Mesothelial cell of epicardium (in vitro differentiated cells): ENCODE measurements at regions not wholly inside any gene's neighbourhood (a gene's known extent, or its start where the extent isn't known, plus 50 kb on each side); places are given as distances from the start of the nearest gene placed in this dataset.
"Not testable (repeated sequence)": the region's sequence is repeated elsewhere in the genome, so short reads cannot be mapped to it uniquely, and the experiment has no call there.

Experiments
- DNase-seq, 2 experiments: peaks; one replicate each; pipeline ENCODE4 v3.0.0; 2021; ENCODE audit warnings: low spot score in 2 of 2; ENCODE audit not compliant: unreplicated experiment in 2 of 2
- H3K27ac Mint-ChIP-seq: 2 replicates; pipeline ENCODE4 v1.8.0; 2021; ENCODE audit warnings: mixed read lengths
- H3K27me3 Mint-ChIP-seq: 2 replicates; pipeline ENCODE4 v1.8.0; 2021; ENCODE audit warnings: low read depth, mixed read lengths
- H3K36me3 Mint-ChIP-seq: 2 replicates; pipeline ENCODE4 v1.8.0; 2021; ENCODE audit warnings: mixed read lengths
- H3K4me1 Mint-ChIP-seq: 2 replicates; pipeline ENCODE4 v1.8.0; 2021; ENCODE audit warnings: mixed read lengths
- H3K4me3 Mint-ChIP-seq: 2 replicates; pipeline ENCODE4 v1.8.0; 2021; ENCODE audit warnings: mild to moderate bottlenecking, moderate library complexity, mixed read lengths
- H3K9me3 Mint-ChIP-seq: 2 replicates; pipeline ENCODE4 v1.8.0; 2021; ENCODE audit warnings: mixed read lengths
- CTCF ChIP-seq: fragments of 200-600 bp; sonication (generic); IDR thresholded peaks from one replicate; pipeline ENCODE4 v1.5.0; 2021; ENCODE audit warnings: antibody characterized with exemption; ENCODE audit not compliant: unreplicated experiment

GRCh38 chr15:101876031-101876430 is 64.0 kb downstream of the OR4F15 start:
- H3K9me3 Mint-ChIP-seq, DNase-seq, H3K27ac Mint-ChIP-seq: not testable (repeated sequence)

GRCh38 chr15:101877649-101878048 is 65.6 kb downstream of the OR4F15 start:
- not testable (repeated sequence) for H3K4me1 Mint-ChIP-seq, H3K9me3 Mint-ChIP-seq, DNase-seq, H3K4me3 Mint-ChIP-seq, H3K27ac Mint-ChIP-seq, H3K36me3 Mint-ChIP-seq
- peaks cover 11% of the 10 kb centered on the region for H3K27me3 Mint-ChIP-seq
- TF ChIP-seq CTCF, result peak; percentile 48

More at GRCh38 chr15:101876031-101876430, 64.0 kb downstream of the OR4F15 start:
- not testable (repeated sequence) for H3K4me3 Mint-ChIP-seq, H3K4me1 Mint-ChIP-seq, H3K36me3 Mint-ChIP-seq, H3K27me3 Mint-ChIP-seq

GRCh38 chr15:101912349-101913287 is 100.6 kb downstream of the OR4F15 start:
- H3K27me3 Mint-ChIP-seq, H3K4me3 Mint-ChIP-seq, H3K27ac Mint-ChIP-seq, DNase-seq, H3K4me1 Mint-ChIP-seq, H3K36me3 Mint-ChIP-seq, H3K9me3 Mint-ChIP-seq: not testable (repeated sequence)

GRCh38 chr15:101924554-101924953 is 112.6 kb downstream of the OR4F15 start:
- H3K9me3 Mint-ChIP-seq, H3K36me3 Mint-ChIP-seq, DNase-seq, H3K27ac Mint-ChIP-seq, H3K4me1 Mint-ChIP-seq, H3K27me3 Mint-ChIP-seq, H3K4me3 Mint-ChIP-seq: not testable (repeated sequence)

- H3K27ac Mint-ChIP-seq, DNase-seq, H3K4me3 Mint-ChIP-seq, H3K9me3 Mint-ChIP-seq, H3K4me1 Mint-ChIP-seq, H3K27me3 Mint-ChIP-seq, H3K36me3 Mint-ChIP-seq: not testable (repeated sequence)
These were observed 122.5 kb downstream of the OR4F15 start for GRCh38 chr15:101934506-101934905.

GRCh38 chr15:101937362-101937761 is 125.4 kb downstream of the OR4F15 start:
- not testable (repeated sequence) for H3K27ac Mint-ChIP-seq, DNase-seq, H3K4me3 Mint-ChIP-seq, H3K36me3 Mint-ChIP-seq, H3K27me3 Mint-ChIP-seq, H3K9me3 Mint-ChIP-seq, H3K4me1 Mint-ChIP-seq

GRCh38 chr15:101938555-101938954 is 126.6 kb downstream of the OR4F15 start:
- H3K9me3 Mint-ChIP-seq, H3K4me3 Mint-ChIP-seq, H3K4me1 Mint-ChIP-seq, DNase-seq, H3K27me3 Mint-ChIP-seq, H3K27ac Mint-ChIP-seq, H3K36me3 Mint-ChIP-seq: not testable (repeated sequence)

GRCh38 chr15:101945896-101946295 is 133.9 kb downstream of the OR4F15 start:
- H3K9me3 Mint-ChIP-seq, H3K27me3 Mint-ChIP-seq, DNase-seq, H3K4me1 Mint-ChIP-seq, H3K4me3 Mint-ChIP-seq, H3K36me3 Mint-ChIP-seq, H3K27ac Mint-ChIP-seq: not testable (repeated sequence)

- not testable (repeated sequence) for H3K36me3 Mint-ChIP-seq, DNase-seq, H3K9me3 Mint-ChIP-seq, H3K27ac Mint-ChIP-seq, H3K27me3 Mint-ChIP-seq, H3K4me3 Mint-ChIP-seq, H3K4me1 Mint-ChIP-seq
These were observed 136.5 kb downstream of the OR4F15 start for GRCh38 chr15:101948491-101949010.

- not testable (repeated sequence) for H3K4me3 Mint-ChIP-seq, H3K4me1 Mint-ChIP-seq, DNase-seq, H3K9me3 Mint-ChIP-seq, H3K36me3 Mint-ChIP-seq, H3K27ac Mint-ChIP-seq
- peaks cover 11% of the 10 kb centered on the region for H3K27me3 Mint-ChIP-seq
These were observed 137.5 kb downstream of the OR4F15 start for GRCh38 chr15:101949380-101950065.

GRCh38 chr15:101953993-101954392 is 142.0 kb downstream of the OR4F15 start:
- H3K36me3 Mint-ChIP-seq, H3K27ac Mint-ChIP-seq, H3K27me3 Mint-ChIP-seq, H3K4me3 Mint-ChIP-seq, H3K9me3 Mint-ChIP-seq, H3K4me1 Mint-ChIP-seq, DNase-seq: not testable (repeated sequence)

- not testable (repeated sequence) for H3K27me3 Mint-ChIP-seq, H3K36me3 Mint-ChIP-seq, DNase-seq, H3K27ac Mint-ChIP-seq, H3K9me3 Mint-ChIP-seq, H3K4me3 Mint-ChIP-seq, H3K4me1 Mint-ChIP-seq
These were observed 143.8 kb downstream of the OR4F15 start for GRCh38 chr15:101955840-101956239.

- H3K27me3 Mint-ChIP-seq, H3K9me3 Mint-ChIP-seq, H3K4me1 Mint-ChIP-seq, H3K4me3 Mint-ChIP-seq, H3K36me3 Mint-ChIP-seq, DNase-seq, H3K27ac Mint-ChIP-seq: not testable (repeated sequence)
These were observed 146.7 kb downstream of the OR4F15 start for GRCh38 chr15:101958656-101959055.
